ENCODE measurements at regions not wholly inside any gene's neighbourhood (a gene's known extent, or its start where the extent isn't known, plus 50 kb on each side); places are given as distances from the start of the nearest gene placed in this dataset.

DNA sequence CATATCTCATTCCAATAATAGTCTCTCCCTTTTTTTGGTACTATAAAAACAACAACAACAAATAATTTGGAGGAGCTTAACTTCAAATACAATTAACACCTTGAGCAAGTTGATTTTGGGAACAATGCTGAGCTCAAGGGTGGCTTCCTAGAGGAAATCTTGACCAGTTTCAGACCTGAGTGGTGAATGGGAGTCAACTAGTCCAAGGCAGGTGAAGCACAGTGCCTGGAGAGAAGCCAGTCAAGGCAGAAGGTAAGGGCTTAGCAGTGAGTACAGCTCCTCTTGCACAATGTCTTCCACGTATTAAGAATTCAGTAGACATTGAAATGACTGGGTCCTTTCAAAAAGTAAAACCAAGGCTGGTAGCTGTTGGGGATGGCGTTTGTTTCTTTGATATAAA lies 444.8 kb downstream of the ATP23 start:
- TF ChIP-seq, protein P1, sequence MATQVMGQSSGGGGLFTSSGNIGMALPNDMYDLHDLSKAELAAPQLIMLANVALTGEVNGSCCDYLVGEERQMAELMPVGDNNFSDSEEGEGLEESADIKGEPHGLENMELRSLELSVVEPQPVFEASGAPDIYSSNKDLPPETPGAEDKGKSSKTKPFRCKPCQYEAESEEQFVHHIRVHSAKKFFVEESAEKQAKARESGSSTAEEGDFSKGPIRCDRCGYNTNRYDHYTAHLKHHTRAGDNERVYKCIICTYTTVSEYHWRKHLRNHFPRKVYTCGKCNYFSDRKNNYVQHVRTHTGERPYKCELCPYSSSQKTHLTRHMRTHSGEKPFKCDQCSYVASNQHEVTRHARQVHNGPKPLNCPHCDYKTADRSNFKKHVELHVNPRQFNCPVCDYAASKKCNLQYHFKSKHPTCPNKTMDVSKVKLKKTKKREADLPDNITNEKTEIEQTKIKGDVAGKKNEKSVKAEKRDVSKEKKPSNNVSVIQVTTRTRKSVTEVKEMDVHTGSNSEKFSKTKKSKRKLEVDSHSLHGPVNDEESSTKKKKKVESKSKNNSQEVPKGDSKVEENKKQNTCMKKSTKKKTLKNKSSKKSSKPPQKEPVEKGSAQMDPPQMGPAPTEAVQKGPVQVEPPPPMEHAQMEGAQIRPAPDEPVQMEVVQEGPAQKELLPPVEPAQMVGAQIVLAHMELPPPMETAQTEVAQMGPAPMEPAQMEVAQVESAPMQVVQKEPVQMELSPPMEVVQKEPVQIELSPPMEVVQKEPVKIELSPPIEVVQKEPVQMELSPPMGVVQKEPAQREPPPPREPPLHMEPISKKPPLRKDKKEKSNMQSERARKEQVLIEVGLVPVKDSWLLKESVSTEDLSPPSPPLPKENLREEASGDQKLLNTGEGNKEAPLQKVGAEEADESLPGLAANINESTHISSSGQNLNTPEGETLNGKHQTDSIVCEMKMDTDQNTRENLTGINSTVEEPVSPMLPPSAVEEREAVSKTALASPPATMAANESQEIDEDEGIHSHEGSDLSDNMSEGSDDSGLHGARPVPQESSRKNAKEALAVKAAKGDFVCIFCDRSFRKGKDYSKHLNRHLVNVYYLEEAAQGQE (IDR thresholded peaks at IDR 0.05; ENCODE audit: low read depth), result no peak
- TF ChIP-seq POLR2A (IDR thresholded peaks at IDR 0.05; ENCODE audit: borderline replicate concordance, extremely low read depth, insufficient read depth, insufficient read length) (no peak), CTCF (IDR thresholded peaks at IDR 0.05 in 2 of 3, conservative IDR thresholded peaks at IDR 0.05 in 1 of 3; ENCODE audit: borderline replicate concordance in 1 of 3, insufficient read depth in 1 of 3, low read depth in 2 of 3, low read length in 2 of 3) (no peak), SIN3A (IDR thresholded peaks at IDR 0.05; ENCODE audit: low read depth) (no peak), FOSL1 (IDR thresholded peaks at IDR 0.05; ENCODE audit: low read depth) (no peak), EZH2 (IDR thresholded peaks at IDR 0.05) (no peak), SRF (IDR thresholded peaks at IDR 0.05; ENCODE audit: low read depth) (no peak), SP1 (IDR thresholded peaks at IDR 0.05; ENCODE audit: low read depth) (no peak), POLR2AphosphoS5 (IDR thresholded peaks at IDR 0.05; ENCODE audit: low read depth, low read length) (no peak), EZH2phosphoT487 (IDR thresholded peaks at IDR 0.05; ENCODE audit: borderline replicate concordance) (no peak), EGR1 (IDR thresholded peaks at IDR 0.05; ENCODE audit: low read depth) (no peak)
- TF ChIP-seq, protein P2, sequence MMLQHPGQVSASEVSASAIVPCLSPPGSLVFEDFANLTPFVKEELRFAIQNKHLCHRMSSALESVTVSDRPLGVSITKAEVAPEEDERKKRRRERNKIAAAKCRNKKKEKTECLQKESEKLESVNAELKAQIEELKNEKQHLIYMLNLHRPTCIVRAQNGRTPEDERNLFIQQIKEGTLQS (IDR thresholded peaks at IDR 0.05), result no peak
- TF ChIP-seq, protein P3, sequence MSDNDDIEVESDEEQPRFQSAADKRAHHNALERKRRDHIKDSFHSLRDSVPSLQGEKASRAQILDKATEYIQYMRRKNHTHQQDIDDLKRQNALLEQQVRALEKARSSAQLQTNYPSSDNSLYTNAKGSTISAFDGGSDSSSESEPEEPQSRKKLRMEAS (IDR thresholded peaks at IDR 0.05), result no peak
